Kidney (tissue), 13 donors: ENCODE measurements at regions not wholly inside any gene's neighbourhood (a gene's known extent, or its start where the extent isn't known, plus 50 kb on each side); places are given as distances from the start of the nearest gene placed in this dataset.
"Not testable (repeated sequence)": the region's sequence is repeated elsewhere in the genome, so short reads cannot be mapped to it uniquely, and the experiment has no call there.

ENCODE experiments used
- DNase-seq, 5 donors: peaks; one replicate each; pipeline ENCODE4 v3.0.0-alpha.2; 2013 to 2020
- FAIRE-seq: peaks from 2 replicates; lab custom pipeline; 2012; peaks lifted over from hg19 to GRCh38; lab: Jason Lieb, UNC
- H3K27ac ChIP-seq, 2 donors: one replicate each; pipeline ENCODE4 v1.7.0; 2013; ENCODE audit warnings: low read depth in 2 of 2, low read length in 2 of 2, inconsistent platforms in 1 of 2
- H3K27me3 ChIP-seq: one replicate; pipeline ENCODE4 v1.7.1; 2013; ENCODE audit warnings: low read length, inconsistent platforms; ENCODE audit not compliant: control insufficient read depth, insufficient read depth
- H3K36me3 ChIP-seq, 3 donors: one replicate each; pipeline versions ENCODE4 v1.7.0 to v1.7.1; 2013; ENCODE audit warnings: low read length in 3 of 3, control low read depth in 1 of 3, inconsistent platforms in 1 of 3; ENCODE audit not compliant: insufficient read depth in 3 of 3, control insufficient read depth in 2 of 3
- H3K4me1 ChIP-seq, 3 donors: one replicate each; pipeline versions ENCODE4 v1.7.0 to v1.7.1; 2013; ENCODE audit warnings: low read length in 3 of 3, inconsistent platforms in 1 of 3, low read depth in 1 of 3; ENCODE audit not compliant: control insufficient read depth in 2 of 3, insufficient read depth in 2 of 3
- H3K4me3 ChIP-seq, 3 donors: one replicate each; pipeline versions ENCODE4 v1.7.0 to v1.8.1; 2013; ENCODE audit warnings: low read length in 3 of 3, control low read depth in 1 of 3, inconsistent platforms in 1 of 3
- H3K9ac ChIP-seq, 3 donors: one replicate each; pipeline versions ENCODE4 v1.7.0 to v1.7.1; 2013; ENCODE audit warnings: low read length in 3 of 3, control low read depth in 1 of 3, inconsistent platforms in 1 of 3
- H3K9me3 ChIP-seq, 3 donors: one replicate each; pipeline versions ENCODE4 v1.7.0 to v1.7.1; 2013; ENCODE audit warnings: low read length in 3 of 3, control low read depth in 1 of 3, inconsistent platforms in 1 of 3; ENCODE audit not compliant: control insufficient read depth in 2 of 3, insufficient read depth in 1 of 3
- CTCF ChIP-seq: IDR thresholded peaks from 3 replicates; pipeline ENCODE4 v1.5.1; 2012; ENCODE audit warnings: mild to moderate bottlenecking, moderate library complexity, borderline replicate concordance; ENCODE audit not compliant: insufficient read depth; ENCODE audit errors: extremely low read depth
- intact Hi-C: fragments of 100-400 bp; cut with DNase I; formaldehyde crosslinking; loops from one replicate; pipeline ENCODE4 v1.11.1; 2022
- donor health status: control.
- donor health status: control.
- donor health status: control.
- donor health status: control.
- donor health status: control.
- donor health status: DM: yes; HTN: yes; CAD: no.
- donor health status: Normal renal cell carcinoma (clear cell type).

GRCh38 chr5:99368726-99369125 lies 439.9 kb upstream of the CHD1 start:
- Histone ChIP-seq H3K4me3 (no peak overlapping the region), H3K27me3 (no peaks in the 10 kb centered on the region), H3K9me3 (no peaks in the 10 kb centered on the region), H3K36me3 (no peaks in the 10 kb centered on the region), H3K27ac (no peak overlapping the region), H3K4me1 (no peaks in the 10 kb centered on the region), H3K9ac (no peak overlapping the region)
- FAIRE-seq = no peak
- no peak for TF ChIP-seq CTCF
- no peak for DNase-seq
- intact Hi-C loops = no loop called here

GRCh38 chr5:99355881-99356280 lies 427.1 kb upstream of the CHD1 start:
- no peak for TF ChIP-seq CTCF
- Histone ChIP-seq H3K27ac (no peak overlapping the region), H3K9ac (no peak overlapping the region), H3K9me3 (peaks cover 0 to 3% (median 0%) of the 10 kb centered on the region in 3 donors), H3K27me3 (no peaks in the 10 kb centered on the region), H3K36me3 (no peaks in the 10 kb centered on the region), H3K4me1 (no peaks in the 10 kb centered on the region), H3K4me3 (no peak overlapping the region)
- no peak for DNase-seq
- intact Hi-C loops = no loop called here
- FAIRE-seq = no peak

- Histone ChIP-seq H3K4me1 (no peaks in the 10 kb centered on the region), H3K9ac (no peak overlapping the region), H3K27ac (no peak overlapping the region), H3K27me3 (no peaks in the 10 kb centered on the region), H3K9me3 (peaks cover 0 to 3% (median 0%) of the 10 kb centered on the region in 3 donors), H3K36me3 (no peaks in the 10 kb centered on the region), H3K4me3 (no peak overlapping the region)
- FAIRE-seq (no peak), DNase-seq (peak in 3 of 5 donors; percentile 21 to 86 (median 74))
- intact Hi-C loops = no loop called here
- TF ChIP-seq CTCF = no peak
Measured at GRCh38 chr5:99349787-99350186, 421.0 kb upstream of the CHD1 start.

- FAIRE-seq (no peak), DNase-seq (no peak)
- intact Hi-C loops = no loop called here
- TF ChIP-seq CTCF = no peak
- H3K9ac ChIP-seq = no peak overlapping the region
- peaks cover 0 to 3% (median 0%) of the 10 kb centered on the region in 3 donors for H3K9me3 ChIP-seq
- no peaks in the 10 kb centered on the region for H3K36me3 ChIP-seq
- H3K27ac ChIP-seq = no peak overlapping the region
- H3K4me3 ChIP-seq = no peak overlapping the region
- H3K27me3 ChIP-seq = no peaks in the 10 kb centered on the region
- no peaks in the 10 kb centered on the region for H3K4me1 ChIP-seq
Measured at GRCh38 chr5:99348597-99348996, 419.8 kb upstream of the CHD1 start.

- H3K4me1 ChIP-seq, H3K4me3 ChIP-seq, intact Hi-C loops, H3K27me3 ChIP-seq, FAIRE-seq, H3K27ac ChIP-seq, DNase-seq, H3K36me3 ChIP-seq, H3K9ac ChIP-seq, H3K9me3 ChIP-seq: not testable (repeated sequence)
Measured at GRCh38 chr5:99339758-99340157, 411.0 kb upstream of the CHD1 start.
